HEK293T (cell line): ENCODE measurements at regions not wholly inside any gene's neighbourhood (a gene's known extent, or its start where the extent isn't known, plus 50 kb on each side); places are given as distances from the start of the nearest gene placed in this dataset.

Experiments used
- BHLHE40 ChIP-seq: fragments of 450-650 bp; IDR thresholded peaks from 2 replicates; pipeline ENCODE4 v1.6.1; 2016; ENCODE audit warnings: mild to moderate bottlenecking, moderate library complexity, borderline replicate concordance
- CTBP1 ChIP-seq: fragments of 450-650 bp; IDR thresholded peaks from 2 replicates; pipeline ENCODE4 v1.6.1; 2016; ENCODE audit warnings: borderline replicate concordance
- ELF4 ChIP-seq: fragments of 450-650 bp; IDR thresholded peaks from 2 replicates; pipeline ENCODE4 v1.6.1; 2017; ENCODE audit warnings: antibody characterized with exemption
- FOXA1 ChIP-seq: fragments of 450-650 bp; IDR thresholded peaks from 2 replicates; pipeline ENCODE4 v1.6.1; 2016; ENCODE audit warnings: mild to moderate bottlenecking
- FOXK2 ChIP-seq: fragments of 450-650 bp; IDR thresholded peaks from 2 replicates; pipeline ENCODE4 v1.6.1; 2016; ENCODE audit warnings: mild to moderate bottlenecking
- FOXM1 ChIP-seq: fragments of 450-650 bp; IDR thresholded peaks from 2 replicates; pipeline ENCODE4 v1.6.1; 2017; ENCODE audit warnings: mild to moderate bottlenecking, borderline replicate concordance
- L3MBTL2 ChIP-seq: fragments of 450-650 bp; conservative IDR thresholded peaks from 2 replicates; pipeline ENCODE4 v1.6.1; 2016; ENCODE audit warnings: mild to moderate bottlenecking
- LEF1 ChIP-seq: fragments of 450-650 bp; IDR thresholded peaks from 2 replicates; pipeline ENCODE4 v1.6.1; 2017; ENCODE audit warnings: mild to moderate bottlenecking, borderline replicate concordance
- NFRKB ChIP-seq: fragments of 450-650 bp; IDR thresholded peaks from 2 replicates; pipeline ENCODE4 v1.6.1; 2016; ENCODE audit warnings: mild to moderate bottlenecking, moderate library complexity
- SP1 ChIP-seq: fragments of 450-650 bp; IDR thresholded peaks from 2 replicates; pipeline ENCODE4 v1.6.1; 2017
- SUZ12 ChIP-seq: fragments of 450-650 bp; IDR thresholded peaks from 2 replicates; pipeline ENCODE4 v1.6.1; 2016; ENCODE audit warnings: mild to moderate bottlenecking
- TARDBP ChIP-seq: fragments of 450-650 bp; IDR thresholded peaks from 2 replicates; pipeline ENCODE4 v1.6.1; 2016
- ZNF384 ChIP-seq: fragments of 450-650 bp; IDR thresholded peaks from 2 replicates; pipeline ENCODE4 v1.6.1; 2016

GRCh38 chr13:68110178-68110768 lies 880.1 kb upstream of the PCDH9 start:
- TF ChIP-seq TARDBP (no peak), SUZ12 (no peak), CTBP1 (no peak), FOXK2 (no peak), ZNF384 (no peak), L3MBTL2 (no peak), SP1 (no peak), BHLHE40 (no peak), FOXM1 (no peak), NFRKB (no peak), LEF1 (no peak), ELF4 (no peak), FOXA1 (no peak)
